PC-3 (cell line): ENCODE measurements at regions not wholly inside any gene's neighbourhood (a gene's known extent, or its start where the extent isn't known, plus 50 kb on each side); places are given as distances from the start of the nearest gene placed in this dataset.

Experiments used
- EZH2 ChIP-seq: fragments of 300-600 bp; sonication (generic); IDR thresholded peaks from one replicate; pipeline ENCODE4 v1.6.1; 2017; ENCODE audit warnings: antibody characterized with exemption, mild to moderate bottlenecking, low read length; ENCODE audit not compliant: unreplicated experiment
- EZH2phosphoT487 ChIP-seq: fragments of 300-600 bp; sonication (generic); IDR thresholded peaks from 2 replicates; pipeline ENCODE4 v1.6.1; 2018; ENCODE audit warnings: mild to moderate bottlenecking, antibody characterized with exemption, low read length, borderline replicate concordance
- TF ChIP-seq, protein P1 (sequence below): fragments of 300-600 bp; sonication (generic); conservative IDR thresholded peaks from 2 replicates; pipeline ENCODE4 v1.5.1; 2017; ENCODE audit warnings: antibody characterized with exemption, low read depth, mild to moderate bottlenecking, low read length

DNA sequence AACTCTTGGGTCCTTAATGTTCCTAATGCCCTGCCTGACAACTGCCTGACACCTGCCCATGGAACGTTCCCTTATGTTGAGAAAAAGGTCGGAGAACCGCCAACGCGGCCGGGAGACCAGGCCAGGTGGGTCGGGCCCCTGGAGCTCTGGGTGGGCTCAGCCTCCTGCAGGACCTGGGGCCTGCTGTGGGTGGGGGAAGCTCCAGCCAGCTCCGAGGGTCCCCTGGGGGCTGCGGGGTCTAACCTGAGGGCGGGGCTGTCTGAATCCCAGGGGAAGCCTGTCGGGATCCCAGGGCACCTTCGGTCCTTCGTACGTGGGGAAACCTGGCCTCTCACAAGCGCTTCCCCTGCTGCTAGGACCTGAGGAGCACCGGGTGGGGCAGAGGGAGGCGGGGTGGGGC, 296.0 kb downstream of the NDUFA10 start:
- TF ChIP-seq, protein P1, sequence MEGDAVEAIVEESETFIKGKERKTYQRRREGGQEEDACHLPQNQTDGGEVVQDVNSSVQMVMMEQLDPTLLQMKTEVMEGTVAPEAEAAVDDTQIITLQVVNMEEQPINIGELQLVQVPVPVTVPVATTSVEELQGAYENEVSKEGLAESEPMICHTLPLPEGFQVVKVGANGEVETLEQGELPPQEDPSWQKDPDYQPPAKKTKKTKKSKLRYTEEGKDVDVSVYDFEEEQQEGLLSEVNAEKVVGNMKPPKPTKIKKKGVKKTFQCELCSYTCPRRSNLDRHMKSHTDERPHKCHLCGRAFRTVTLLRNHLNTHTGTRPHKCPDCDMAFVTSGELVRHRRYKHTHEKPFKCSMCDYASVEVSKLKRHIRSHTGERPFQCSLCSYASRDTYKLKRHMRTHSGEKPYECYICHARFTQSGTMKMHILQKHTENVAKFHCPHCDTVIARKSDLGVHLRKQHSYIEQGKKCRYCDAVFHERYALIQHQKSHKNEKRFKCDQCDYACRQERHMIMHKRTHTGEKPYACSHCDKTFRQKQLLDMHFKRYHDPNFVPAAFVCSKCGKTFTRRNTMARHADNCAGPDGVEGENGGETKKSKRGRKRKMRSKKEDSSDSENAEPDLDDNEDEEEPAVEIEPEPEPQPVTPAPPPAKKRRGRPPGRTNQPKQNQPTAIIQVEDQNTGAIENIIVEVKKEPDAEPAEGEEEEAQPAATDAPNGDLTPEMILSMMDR = no peak
- TF ChIP-seq EZH2 (no peak), EZH2phosphoT487 (no peak)
